ENCODE measurements at regions not wholly inside any gene's neighbourhood (a gene's known extent, or its start where the extent isn't known, plus 50 kb on each side); places are given as distances from the start of the nearest gene placed in this dataset.

DNA sequence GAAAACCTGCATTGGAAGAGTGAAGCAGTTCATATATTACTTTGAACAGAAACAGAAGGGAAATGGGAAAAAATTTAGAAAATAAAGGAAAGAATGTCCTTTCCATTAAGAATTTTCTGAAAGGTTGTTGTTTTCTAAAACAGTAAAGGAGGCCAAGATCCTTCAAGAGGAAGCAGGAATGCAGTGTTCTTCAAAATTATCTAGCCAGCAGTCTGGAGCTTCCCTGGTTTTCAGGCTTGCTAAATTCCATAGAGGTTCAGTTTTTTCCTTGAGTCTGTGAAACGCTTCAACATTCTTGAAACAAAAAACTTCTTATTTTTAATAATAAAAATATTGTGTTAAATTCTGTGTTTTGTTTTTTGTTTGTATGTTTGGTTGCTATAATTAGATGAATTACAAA is 189.0 kb upstream of the ANO3 start:
- TF ChIP-seq, protein P1, sequence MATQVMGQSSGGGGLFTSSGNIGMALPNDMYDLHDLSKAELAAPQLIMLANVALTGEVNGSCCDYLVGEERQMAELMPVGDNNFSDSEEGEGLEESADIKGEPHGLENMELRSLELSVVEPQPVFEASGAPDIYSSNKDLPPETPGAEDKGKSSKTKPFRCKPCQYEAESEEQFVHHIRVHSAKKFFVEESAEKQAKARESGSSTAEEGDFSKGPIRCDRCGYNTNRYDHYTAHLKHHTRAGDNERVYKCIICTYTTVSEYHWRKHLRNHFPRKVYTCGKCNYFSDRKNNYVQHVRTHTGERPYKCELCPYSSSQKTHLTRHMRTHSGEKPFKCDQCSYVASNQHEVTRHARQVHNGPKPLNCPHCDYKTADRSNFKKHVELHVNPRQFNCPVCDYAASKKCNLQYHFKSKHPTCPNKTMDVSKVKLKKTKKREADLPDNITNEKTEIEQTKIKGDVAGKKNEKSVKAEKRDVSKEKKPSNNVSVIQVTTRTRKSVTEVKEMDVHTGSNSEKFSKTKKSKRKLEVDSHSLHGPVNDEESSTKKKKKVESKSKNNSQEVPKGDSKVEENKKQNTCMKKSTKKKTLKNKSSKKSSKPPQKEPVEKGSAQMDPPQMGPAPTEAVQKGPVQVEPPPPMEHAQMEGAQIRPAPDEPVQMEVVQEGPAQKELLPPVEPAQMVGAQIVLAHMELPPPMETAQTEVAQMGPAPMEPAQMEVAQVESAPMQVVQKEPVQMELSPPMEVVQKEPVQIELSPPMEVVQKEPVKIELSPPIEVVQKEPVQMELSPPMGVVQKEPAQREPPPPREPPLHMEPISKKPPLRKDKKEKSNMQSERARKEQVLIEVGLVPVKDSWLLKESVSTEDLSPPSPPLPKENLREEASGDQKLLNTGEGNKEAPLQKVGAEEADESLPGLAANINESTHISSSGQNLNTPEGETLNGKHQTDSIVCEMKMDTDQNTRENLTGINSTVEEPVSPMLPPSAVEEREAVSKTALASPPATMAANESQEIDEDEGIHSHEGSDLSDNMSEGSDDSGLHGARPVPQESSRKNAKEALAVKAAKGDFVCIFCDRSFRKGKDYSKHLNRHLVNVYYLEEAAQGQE (IDR thresholded peaks at IDR 0.05; ENCODE audit: insufficient replicate concordance, low read depth): no peak
- TF ChIP-seq SPI1 (IDR thresholded peaks at IDR 0.05; ENCODE audit: borderline replicate concordance, low read depth) (no peak), POLR2AphosphoS5 (IDR thresholded peaks at IDR 0.05; ENCODE audit: low read depth) (no peak), GABPA (IDR thresholded peaks at IDR 0.05; ENCODE audit: low read depth) (no peak)
- TF ChIP-seq, protein P2, sequence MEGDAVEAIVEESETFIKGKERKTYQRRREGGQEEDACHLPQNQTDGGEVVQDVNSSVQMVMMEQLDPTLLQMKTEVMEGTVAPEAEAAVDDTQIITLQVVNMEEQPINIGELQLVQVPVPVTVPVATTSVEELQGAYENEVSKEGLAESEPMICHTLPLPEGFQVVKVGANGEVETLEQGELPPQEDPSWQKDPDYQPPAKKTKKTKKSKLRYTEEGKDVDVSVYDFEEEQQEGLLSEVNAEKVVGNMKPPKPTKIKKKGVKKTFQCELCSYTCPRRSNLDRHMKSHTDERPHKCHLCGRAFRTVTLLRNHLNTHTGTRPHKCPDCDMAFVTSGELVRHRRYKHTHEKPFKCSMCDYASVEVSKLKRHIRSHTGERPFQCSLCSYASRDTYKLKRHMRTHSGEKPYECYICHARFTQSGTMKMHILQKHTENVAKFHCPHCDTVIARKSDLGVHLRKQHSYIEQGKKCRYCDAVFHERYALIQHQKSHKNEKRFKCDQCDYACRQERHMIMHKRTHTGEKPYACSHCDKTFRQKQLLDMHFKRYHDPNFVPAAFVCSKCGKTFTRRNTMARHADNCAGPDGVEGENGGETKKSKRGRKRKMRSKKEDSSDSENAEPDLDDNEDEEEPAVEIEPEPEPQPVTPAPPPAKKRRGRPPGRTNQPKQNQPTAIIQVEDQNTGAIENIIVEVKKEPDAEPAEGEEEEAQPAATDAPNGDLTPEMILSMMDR (IDR thresholded peaks at IDR 0.05; ENCODE audit: insufficient read depth, low read length): no peak
- DNase-seq (ENCODE audit: low read depth in 1 of 2, low spot score in 1 of 2): no peak
- H3K27me3 ChIP-seq (ENCODE audit: insufficient read depth, poor library complexity, severe bottlenecking): no peaks in the 10 kb centered on the region
- no peak overlapping the region for H3K4me3 ChIP-seq (replicated peaks; ENCODE audit: insufficient read depth, low read length)
- H3K27ac ChIP-seq (replicated peaks): no peak overlapping the region

DNA sequence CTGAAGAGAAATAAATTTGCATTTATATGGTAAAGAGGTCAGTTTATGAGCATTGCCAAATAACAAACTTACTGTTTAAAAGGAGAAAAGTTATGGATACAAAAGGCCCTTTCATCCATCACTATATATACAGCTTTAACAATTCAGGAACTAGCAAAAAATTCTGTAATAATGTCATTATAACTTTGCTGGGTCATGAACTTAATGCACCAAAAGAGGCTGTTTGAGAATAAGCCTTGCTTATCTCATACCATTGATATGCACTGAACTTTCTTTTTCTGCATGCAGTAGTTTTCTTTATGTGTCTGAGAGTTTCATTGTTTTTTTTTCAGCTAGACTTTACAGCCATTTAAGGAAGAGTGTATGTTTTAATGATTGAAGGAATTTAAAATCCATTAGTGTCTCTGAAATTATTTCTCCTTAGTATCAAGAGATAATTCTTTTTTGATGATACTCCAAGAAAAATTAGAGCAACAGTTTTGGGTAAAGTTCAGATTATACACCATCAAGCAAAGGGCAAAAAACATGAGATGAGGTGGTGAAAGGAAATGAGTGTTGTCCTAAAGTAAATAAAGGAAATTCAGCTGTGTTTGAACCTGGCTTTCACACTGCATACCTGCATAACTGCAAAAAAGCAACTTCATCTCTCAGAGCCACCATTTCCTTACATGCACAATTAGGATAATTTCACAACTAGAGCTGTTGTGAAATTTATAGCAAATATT is 188.2 kb upstream of the ANO3 start:
- Histone ChIP-seq H3K27me3 (ENCODE audit: insufficient read depth, poor library complexity, severe bottlenecking) (no peaks in the 10 kb centered on the region), H3K4me3 (replicated peaks; ENCODE audit: insufficient read depth, low read length) (no peak overlapping the region), H3K27ac (replicated peaks) (no peak overlapping the region)
- TF ChIP-seq, protein P2 (IDR thresholded peaks at IDR 0.05; ENCODE audit: insufficient read depth, low read length): no peak
- TF ChIP-seq SPI1 (IDR thresholded peaks at IDR 0.05; ENCODE audit: borderline replicate concordance, low read depth): no peak
- TF ChIP-seq GABPA (IDR thresholded peaks at IDR 0.05; ENCODE audit: low read depth): no peak
- TF ChIP-seq, protein P1 (IDR thresholded peaks at IDR 0.05; ENCODE audit: insufficient replicate concordance, low read depth): no peak
- no peak for TF ChIP-seq POLR2AphosphoS5 (IDR thresholded peaks at IDR 0.05; ENCODE audit: low read depth)
- no peak for DNase-seq (ENCODE audit: low read depth in 1 of 2, low spot score in 1 of 2)

DNA sequence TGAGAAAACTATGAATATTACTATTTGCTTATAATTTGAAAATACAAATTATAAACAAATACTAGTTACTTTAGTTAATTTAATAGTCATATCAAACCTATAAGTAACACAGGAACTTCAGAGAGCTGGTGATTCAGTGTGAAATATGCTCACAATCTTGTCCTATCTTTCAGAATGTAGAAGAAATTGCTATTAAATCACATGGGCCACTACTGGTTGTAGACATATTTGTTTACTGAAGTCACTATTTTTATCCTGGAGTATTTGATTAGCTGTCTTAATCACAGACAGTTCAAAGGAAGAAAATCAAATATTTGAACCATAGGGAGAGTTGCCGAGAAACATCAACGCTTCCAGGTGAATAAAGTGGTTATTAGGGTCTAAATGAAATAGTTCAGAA is 187.6 kb upstream of the ANO3 start:
- no peak overlapping the region for H3K4me3 ChIP-seq (replicated peaks; ENCODE audit: insufficient read depth, low read length)
- no peak overlapping the region for H3K27ac ChIP-seq (replicated peaks)
- no peak for DNase-seq (ENCODE audit: low read depth in 1 of 2, low spot score in 1 of 2)
- no peak for TF ChIP-seq GABPA (IDR thresholded peaks at IDR 0.05; ENCODE audit: low read depth)
- TF ChIP-seq, protein P1 (IDR thresholded peaks at IDR 0.05; ENCODE audit: insufficient replicate concordance, low read depth): no peak
- no peaks in the 10 kb centered on the region for H3K27me3 ChIP-seq (ENCODE audit: insufficient read depth, poor library complexity, severe bottlenecking)
